ENCODE measurements at regions not wholly inside any gene's neighbourhood (a gene's known extent, or its start where the extent isn't known, plus 50 kb on each side); places are given as distances from the start of the nearest gene placed in this dataset.

GRCh38 chr4:144318797-144319196 lies 178.3 kb upstream of the GYPA start:
- ChIA-PET CTCF (no interaction called here), POLR2A (no interaction called here)
- TF ChIP-seq CEBPB (IDR thresholded peaks at IDR 0.05) (no peak), JUN (IDR thresholded peaks at IDR 0.05) (no peak), NR3C1 (IDR thresholded peaks at IDR 0.05) (no peak), POLR2A (IDR thresholded peaks at IDR 0.05; ENCODE audit: low read length) (no peak), SREBF2 (IDR thresholded peaks at IDR 0.05) (no peak), PBX3 (IDR thresholded peaks at IDR 0.05) (no peak), EHMT2 (IDR thresholded peaks at IDR 0.05; ENCODE audit: low read depth) (no peak), MAX (IDR thresholded peaks at IDR 0.05) (no peak), USF2 (IDR thresholded peaks at IDR 0.05) (no peak), ZNF302 (CRISPR knock-in tag; IDR thresholded peaks at IDR 0.05) (no peak), HMGXB4 (CRISPR knock-in tag; IDR thresholded peaks at IDR 0.05; ENCODE audit: borderline replicate concordance) (no peak), JUNB (IDR thresholded peaks at IDR 0.05) (no peak)
- peak in 1 of 2 experiments; percentile 2 for DNase-seq (ENCODE audit: low read depth in 1 of 2, low spot score in 1 of 2)
- no peak for FAIRE-seq
- H3K4me1 ChIP-seq = no peaks in the 10 kb centered on the region
- 56% methylated on average over 3 of the region's 3 CpGs for WGBS (ENCODE audit: missing lambda C conversion rate)
- no peak overlapping the region for H3K4me2 ChIP-seq
- H3K27ac ChIP-seq = no peak overlapping the region
- H3K9me3 ChIP-seq = peaks cover 4% of the 10 kb centered on the region; the same call in 2 of the 3 replicates
- no peak overlapping the region for H3K4me3 ChIP-seq
- no peak for ATAC-seq

- WGBS (ENCODE audit: missing lambda C conversion rate) = 29% methylated on average over 1 of the region's 1 CpG
- ATAC-seq (no peak), DNase-seq (ENCODE audit: low read depth in 1 of 2, low spot score in 1 of 2) (no peak), FAIRE-seq (no peak)
- H3K9me3 ChIP-seq = no peaks in the 10 kb centered on the region
- POLR2A ChIA-PET = interaction anchor here (0.6 kb wide), 1 partner anchor 247 kb away, joined by 5 read pairs; no protein-coding TSS in a partner anchor
- TF ChIP-seq ATOH8 (CRISPR knock-in tag; IDR thresholded peaks at IDR 0.05; ENCODE audit: low read depth) (no peak), MAX (IDR thresholded peaks at IDR 0.05) (no peak), MAZ (IDR thresholded peaks at IDR 0.05; ENCODE audit: borderline replicate concordance, low read depth, low read length) (no peak), CHD4 (IDR thresholded peaks at IDR 0.05; ENCODE audit: borderline replicate concordance) (no peak), FOSL2 (IDR thresholded peaks at IDR 0.05) (no peak), FOSL2 (CRISPR knock-in tag; IDR thresholded peaks at IDR 0.05) (no peak), FOXS1 (CRISPR knock-in tag; IDR thresholded peaks at IDR 0.05) (no peak), PBX3 (IDR thresholded peaks at IDR 0.05) (no peak), TP53 (CRISPR knock-in tag; IDR thresholded peaks at IDR 0.05) (no peak), RARB (CRISPR knock-in tag; IDR thresholded peaks at IDR 0.05) (no peak), NPAS2 (CRISPR knock-in tag; IDR thresholded peaks at IDR 0.05; ENCODE audit: borderline replicate concordance) (no peak), HOXB5 (CRISPR knock-in tag; IDR thresholded peaks at IDR 0.05) (no peak), PHF8 (IDR thresholded peaks at IDR 0.05; ENCODE audit: borderline replicate concordance, low read depth) (no peak)
- no peak overlapping the region for H3K4me3 ChIP-seq
- CTCF ChIA-PET = no interaction called here
- H3K4me2 ChIP-seq = no peak overlapping the region
- no peaks in the 10 kb centered on the region for H3K4me1 ChIP-seq
- H3K27ac ChIP-seq = no peak overlapping the region
These were observed 196.1 kb upstream of the GYPA start for GRCh38 chr4:144336633-144337032.

All from A549 (cell line).